ENCODE measurements at regions not wholly inside any gene's neighbourhood (a gene's known extent, or its start where the extent isn't known, plus 50 kb on each side); places are given as distances from the start of the nearest gene placed in this dataset.

DNA sequence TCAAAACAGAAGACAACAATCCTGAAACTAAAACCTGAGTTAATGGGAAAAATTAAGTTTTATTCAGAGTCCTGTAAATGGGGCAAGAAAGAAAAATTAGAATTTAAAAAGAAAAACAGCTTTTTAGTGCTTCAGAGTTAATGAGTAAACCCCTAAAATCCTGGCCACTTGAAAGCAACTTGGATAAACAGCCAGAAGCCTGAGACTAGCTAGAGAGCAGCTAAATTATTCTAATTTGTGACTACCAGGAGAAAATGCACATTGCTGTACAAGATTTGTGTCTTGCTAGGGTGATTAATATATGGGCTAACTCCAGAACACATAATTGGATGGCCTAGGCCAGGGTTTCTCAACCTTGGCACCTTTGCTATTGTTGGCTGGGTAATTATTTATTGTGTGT is 62.4 kb upstream of the ARG1 start:
- DNase-seq: no peak

DNA sequence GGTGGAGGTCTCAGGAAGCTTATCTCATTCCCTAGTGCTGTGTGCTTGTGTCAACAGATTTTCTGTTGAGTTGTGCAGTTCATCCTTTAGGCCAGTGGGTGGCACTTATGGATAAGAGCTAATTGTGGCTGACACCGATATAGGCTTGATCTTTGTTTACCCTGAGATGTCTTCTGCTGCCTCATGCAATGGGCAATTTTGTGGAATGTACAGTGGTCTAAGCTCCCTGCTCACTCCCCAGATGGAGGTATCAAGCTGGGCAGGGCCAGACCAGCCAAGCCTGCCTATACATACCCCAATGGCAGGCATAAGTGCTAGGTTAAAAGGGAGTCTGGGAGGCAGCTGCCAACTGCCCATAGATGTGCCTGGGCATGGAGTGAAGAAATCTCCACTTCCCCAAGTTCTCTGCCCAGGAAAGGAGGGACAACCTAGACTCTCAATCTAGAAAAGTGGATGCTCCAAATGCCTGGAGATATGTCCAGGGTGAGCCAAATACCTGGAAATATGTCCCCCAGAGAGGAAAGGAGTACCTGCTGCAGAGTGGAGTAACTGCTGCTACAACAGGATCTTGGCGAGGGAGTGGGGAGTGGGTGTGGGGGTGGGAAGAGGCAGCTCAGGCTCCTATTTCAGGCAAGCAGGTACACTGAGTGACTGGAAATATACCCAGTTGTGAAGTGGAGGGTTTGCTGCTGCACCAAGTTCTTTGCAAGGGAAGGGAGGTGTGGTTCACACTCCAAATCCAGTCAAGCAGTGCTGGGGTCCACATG is 53.2 kb upstream of the ARG1 start:
- peak; percentile 15 for DNase-seq
